Activated CD4-positive, CD25-positive, alpha-beta regulatory T cell treated with anti-CD3 and anti-CD28 coated beads, Interleukin-2, amount 50 U/mL, for 24 hours (primary cell): ENCODE measurements at regions not wholly inside any gene's neighbourhood (a gene's known extent, or its start where the extent isn't known, plus 50 kb on each side); places are given as distances from the start of the nearest gene placed in this dataset.

ENCODE experiments used
- ATAC-seq, 2 donors: fragments of 150-1000 bp; cut with Tn5 transposase; one replicate each; pipeline ENCODE4 v1.10.0; 2021; ENCODE audit warnings: mild to moderate bottlenecking in 1 of 2, moderate library complexity in 1 of 2

- no peak for ATAC-seq
Observed at GRCh38 chr2:136448986-136449780, 316.2 kb upstream of the THSD7B start.

- no peak for ATAC-seq
Observed at GRCh38 chr2:136448432-136448831, 316.9 kb upstream of the THSD7B start.

- no peak for ATAC-seq
Observed at GRCh38 chr2:136444323-136444722, 321.0 kb upstream of the THSD7B start.

GRCh38 chr2:136443661-136444060, 321.7 kb upstream of the THSD7B start:
- ATAC-seq = no peak

GRCh38 chr2:136441979-136442714, 323.2 kb upstream of the THSD7B start:
- ATAC-seq = no peak

- no peak for ATAC-seq
Observed at GRCh38 chr2:136439064-136439676, 321.2 kb upstream of the CXCR4 start.

- no peak for ATAC-seq
Observed at GRCh38 chr2:136437461-136437860, 319.5 kb upstream of the CXCR4 start.

GRCh38 chr2:136436936-136437335, 319.0 kb upstream of the CXCR4 start:
- no peak for ATAC-seq

- no peak for ATAC-seq
Observed at GRCh38 chr2:136434251-136434715, 316.3 kb upstream of the CXCR4 start.

- no peak for ATAC-seq
Observed at GRCh38 chr2:136433261-136433660, 315.3 kb upstream of the CXCR4 start.

GRCh38 chr2:136424112-136424511, 306.2 kb upstream of the CXCR4 start:
- ATAC-seq = no peak

- peak; percentile 94 to 97 for ATAC-seq
Observed at GRCh38 chr2:136423516-136423996, 305.6 kb upstream of the CXCR4 start.

GRCh38 chr2:136422512-136422911, 304.6 kb upstream of the CXCR4 start:
- no peak for ATAC-seq

GRCh38 chr2:136420346-136420745, 302.4 kb upstream of the CXCR4 start:
- ATAC-seq = no peak

GRCh38 chr2:136411946-136412345, 294.0 kb upstream of the CXCR4 start:
- no peak for ATAC-seq

GRCh38 chr2:136410673-136411072, 292.7 kb upstream of the CXCR4 start:
- no peak for ATAC-seq

- ATAC-seq = no peak
Observed at GRCh38 chr2:136408795-136409194, 290.8 kb upstream of the CXCR4 start.

GRCh38 chr2:136407952-136408318, 290.0 kb upstream of the CXCR4 start:
- no peak for ATAC-seq

GRCh38 chr2:136407117-136407951, 289.4 kb upstream of the CXCR4 start:
- ATAC-seq = no peak

GRCh38 chr2:136404925-136405324, 287.0 kb upstream of the CXCR4 start:
- no peak for ATAC-seq

GRCh38 chr2:136404176-136404575, 286.2 kb upstream of the CXCR4 start:
- ATAC-seq = no peak

- no peak for ATAC-seq
Observed at GRCh38 chr2:136402281-136402680, 284.3 kb upstream of the CXCR4 start.
